HCT116 (cell line): ENCODE measurements at regions not wholly inside any gene's neighbourhood (a gene's known extent, or its start where the extent isn't known, plus 50 kb on each side); places are given as distances from the start of the nearest gene placed in this dataset.

Experiments used
- ATAC-seq: fragments of 200-7000 bp; cut with Tn5 transposase; 2 replicates; pipeline ENCODE4 v1.9.1; 2020; ENCODE audit warnings: mild to moderate bottlenecking, moderate library complexity
- BruUV-seq: library from RNA; stranded (reverse); fragments of 400-500 nt; replicated peaks from 2 replicates; lab custom pipeline; 2021; lab: Mats Ljungman, UMichigan
- CTCF ChIA-PET: fragments of 300-600 bp; sonication (Branson Sonifier 250); formaldehyde crosslinking; loops from one replicate; lab custom pipeline; 2021; ENCODE audit warnings: antibody characterized with exemption; lab: Charles Lee
- POLR2A ChIA-PET: fragments of 300-600, 350-600 bp; sonication (Branson Sonifier 250); formaldehyde crosslinking; loops from one replicate; lab custom pipeline; 2021; ENCODE audit warnings: antibody characterized with exemption; lab: Charles Lee
- RAD21 ChIA-PET, 2 experiments: fragments of 300-600 bp; sonication (Branson Sonifier 250); formaldehyde crosslinking; loops; one replicate each; lab custom pipeline; 2023; ENCODE audit warnings: low total read pairs in 2 of 2; ENCODE audit not compliant: uncharacterized antibody in 2 of 2, unreplicated experiment in 2 of 2, low non-redundant PET in 1 of 2; lab: Charles Lee
- DNase-seq: peaks from one replicate; pipeline ENCODE4 v3.0.0-alpha.2; 2010; ENCODE audit warnings: low read depth, low spot score
- H2AFZ ChIP-seq: fragments of 200-600 bp; shearing (Covaris generic), sonication (generic); 2 replicates; pipeline ENCODE4 v1.6.1; 2017; ENCODE audit warnings: low read depth, mixed run types, mixed read lengths, antibody characterized with exemption, low read length; ENCODE audit not compliant: poor library complexity, severe bottlenecking
- H3K27ac ChIP-seq: 2 replicates; pipeline ENCODE4 v1.5.1; 2012; ENCODE audit warnings: low read depth, low read length
- H3K27me3 ChIP-seq: fragments of 200-600 bp; sonication (generic); 2 replicates; pipeline ENCODE4 v1.6.1; 2016; ENCODE audit warnings: mixed run types, low read length, mixed read lengths; ENCODE audit not compliant: insufficient read depth
- H3K36me3 ChIP-seq, 2 experiments: fragments of 200-500 bp in 1 of 2; fragments of 200-600 bp in 1 of 2; sonication (Bioruptor generic) in 1 of 2; sonication (generic) in 1 of 2; 2 replicates each; pipeline versions ENCODE4 v1.5.1 to v1.6.1; 2014 to 2016; ENCODE audit warnings: low read length in 2 of 2, inconsistent platforms in 1 of 2, mixed read lengths in 1 of 2, mixed run types in 1 of 2; ENCODE audit not compliant: insufficient read depth in 2 of 2, control insufficient read depth in 1 of 2
- H3K4me1 ChIP-seq, 2 experiments: fragments of 200-600 bp in 1 of 2; sonication (generic) in 1 of 2; 2 replicates each; pipeline versions ENCODE4 v1.5.1 to v1.6.1; 2012 to 2017; ENCODE audit warnings: low read length in 2 of 2, inconsistent platforms in 1 of 2, mild to moderate bottlenecking in 1 of 2, mixed read lengths in 1 of 2, mixed run types in 1 of 2, moderate library complexity in 1 of 2; ENCODE audit not compliant: insufficient read depth in 2 of 2, control insufficient read depth in 1 of 2
- H3K4me2 ChIP-seq: fragments of 200-600 bp; sonication (generic); 2 replicates; pipeline ENCODE4 v1.6.1; 2017; ENCODE audit warnings: mixed run types, low read length, mixed read lengths
- H3K4me3 ChIP-seq, 2 experiments: fragments of 200-600 bp in 1 of 2; sonication (generic) in 1 of 2; replicated peaks in 1 of 2; 2 replicates each; pipeline ENCODE4 v1.5.1; 2011 to 2016; ENCODE audit warnings: low read length in 2 of 2, control low read depth in 1 of 2, low read depth in 1 of 2, mild to moderate bottlenecking in 1 of 2, mixed read lengths in 1 of 2, mixed run types in 1 of 2
- H3K79me2 ChIP-seq: fragments of 200-600 bp; sonication (generic); 2 replicates; pipeline ENCODE4 v1.6.1; 2017; ENCODE audit warnings: mild to moderate bottlenecking, mixed run types, low read length, moderate library complexity, mixed read lengths; ENCODE audit not compliant: insufficient read depth
- H3K9ac ChIP-seq: fragments of 200-600 bp; sonication (generic); 2 replicates; pipeline ENCODE4 v1.6.1; 2016; ENCODE audit warnings: low read length, mixed read lengths
- H3K9me2 ChIP-seq: fragments of 200-600 bp; sonication (generic), shearing (Covaris generic); 2 replicates; pipeline ENCODE4 v1.6.1; 2017; ENCODE audit warnings: mixed run types, mild to moderate bottlenecking, moderate library complexity; ENCODE audit not compliant: insufficient read depth
- H3K9me3 ChIP-seq, 2 experiments: fragments of 200-500 bp in 1 of 2; fragments of 200-600 bp in 1 of 2; sonication (Bioruptor generic) in 1 of 2; sonication (generic) in 1 of 2; 2 replicates each; pipeline ENCODE4 v1.6.1; 2014 to 2017; ENCODE audit warnings: low read length in 2 of 2, mixed read lengths in 2 of 2, inconsistent platforms in 1 of 2, low read depth in 1 of 2, mild to moderate bottlenecking in 1 of 2, mixed run types in 1 of 2, moderate library complexity in 1 of 2; ENCODE audit not compliant: control insufficient read depth in 1 of 2, insufficient read depth in 1 of 2
- H4K20me1 ChIP-seq: fragments of 200-600 bp; sonication (generic), shearing (Covaris generic); 2 replicates; pipeline ENCODE4 v1.6.1; 2017; ENCODE audit warnings: mixed run types, mild to moderate bottlenecking, moderate library complexity; ENCODE audit not compliant: insufficient read depth
- CBX3 ChIP-seq: IDR thresholded peaks from 2 replicates; pipeline ENCODE4 v1.6.1; 2012; ENCODE audit warnings: low read depth
- CEBPB ChIP-seq: IDR thresholded peaks from 2 replicates; pipeline ENCODE4 v1.6.1; 2012; ENCODE audit warnings: low read depth
- EGR1 ChIP-seq: IDR thresholded peaks from 2 replicates; pipeline ENCODE4 v1.6.1; 2012; ENCODE audit warnings: low read depth
- ELF1 ChIP-seq: IDR thresholded peaks from 2 replicates; pipeline ENCODE4 v1.6.1; 2012; ENCODE audit warnings: low read depth, borderline replicate concordance
- EZH2 ChIP-seq: fragments of 200-600 bp; sonication (generic); IDR thresholded peaks from 2 replicates; pipeline ENCODE4 v1.6.1; 2017; ENCODE audit warnings: antibody characterized with exemption, mixed run types
- EZH2phosphoT487 ChIP-seq: fragments of 200-600 bp; IDR thresholded peaks from 2 replicates; pipeline ENCODE4 v1.6.1; 2018; ENCODE audit warnings: antibody characterized with exemption, borderline replicate concordance
- FOSL1 ChIP-seq: IDR thresholded peaks from 2 replicates; pipeline ENCODE4 v1.6.1; 2012; ENCODE audit warnings: low read depth
- JUND ChIP-seq: IDR thresholded peaks from 2 replicates; pipeline ENCODE4 v1.6.1; 2012
- POLR2A ChIP-seq: IDR thresholded peaks from 2 replicates; pipeline ENCODE4 v1.7.0; 2011; ENCODE audit warnings: borderline replicate concordance; ENCODE audit not compliant: insufficient read depth, insufficient read length; ENCODE audit errors: extremely low read depth
- RAD21 ChIP-seq: IDR thresholded peaks from 2 replicates; pipeline ENCODE4 v1.6.1; 2012; ENCODE audit warnings: low read depth, mild to moderate bottlenecking
- SIN3A ChIP-seq: IDR thresholded peaks from 2 replicates; pipeline ENCODE4 v1.6.1; 2012; ENCODE audit warnings: low read depth
- TCF7L2 ChIP-seq: IDR thresholded peaks from 2 replicates; pipeline ENCODE4 v1.7.0; 2011; ENCODE audit warnings: borderline replicate concordance, inconsistent platforms; ENCODE audit not compliant: insufficient read depth, insufficient read length; ENCODE audit errors: extremely low read depth
- ZFX ChIP-seq: fragments of 450-650 bp; IDR thresholded peaks from 2 replicates; pipeline ENCODE4 v1.6.1; 2017
- ZNF274 ChIP-seq: fragments of 200-500 bp; sonication (Bioruptor generic); IDR thresholded peaks from 2 replicates; pipeline ENCODE4 v1.6.1; 2014; ENCODE audit warnings: mild to moderate bottlenecking, low read depth, low read length, inconsistent platforms
- intact Hi-C: fragments of 100-400 bp; cut with micrococcal nuclease; formaldehyde crosslinking; loops from 2 replicates; pipeline ENCODE4 v1.10.0; 2022
- TF ChIP-seq, protein P1 (sequence below): IDR thresholded peaks from 2 replicates; pipeline ENCODE4 v1.6.1; 2012; ENCODE audit warnings: low read depth
- TF ChIP-seq, protein P2 (sequence below): IDR thresholded peaks from 2 replicates; pipeline ENCODE4 v1.6.1; 2012
- TF ChIP-seq, protein P3 (sequence below), 3 experiments: fragments of 200-600 bp in 1 of 3; sonication (generic) in 1 of 3; IDR thresholded peaks in 2 of 3; conservative IDR thresholded peaks in 1 of 3; 2 replicates each; pipeline ENCODE4 v1.5.1; 2012 to 2017; ENCODE audit warnings: low read depth in 2 of 3, low read length in 2 of 3, antibody characterized with exemption in 1 of 3, borderline replicate concordance in 1 of 3, control low read depth in 1 of 3, mild to moderate bottlenecking in 1 of 3, mixed read lengths in 1 of 3, mixed run types in 1 of 3, moderate library complexity in 1 of 3; ENCODE audit not compliant: insufficient read depth in 1 of 3
- TF ChIP-seq, protein P4 (sequence below): IDR thresholded peaks from 2 replicates; pipeline ENCODE4 v1.6.1; 2011; ENCODE audit warnings: mild to moderate bottlenecking, low read length, moderate library complexity; ENCODE audit not compliant: insufficient replicate concordance; ENCODE audit errors: extremely low read depth

- TF ChIP-seq, protein P1, sequence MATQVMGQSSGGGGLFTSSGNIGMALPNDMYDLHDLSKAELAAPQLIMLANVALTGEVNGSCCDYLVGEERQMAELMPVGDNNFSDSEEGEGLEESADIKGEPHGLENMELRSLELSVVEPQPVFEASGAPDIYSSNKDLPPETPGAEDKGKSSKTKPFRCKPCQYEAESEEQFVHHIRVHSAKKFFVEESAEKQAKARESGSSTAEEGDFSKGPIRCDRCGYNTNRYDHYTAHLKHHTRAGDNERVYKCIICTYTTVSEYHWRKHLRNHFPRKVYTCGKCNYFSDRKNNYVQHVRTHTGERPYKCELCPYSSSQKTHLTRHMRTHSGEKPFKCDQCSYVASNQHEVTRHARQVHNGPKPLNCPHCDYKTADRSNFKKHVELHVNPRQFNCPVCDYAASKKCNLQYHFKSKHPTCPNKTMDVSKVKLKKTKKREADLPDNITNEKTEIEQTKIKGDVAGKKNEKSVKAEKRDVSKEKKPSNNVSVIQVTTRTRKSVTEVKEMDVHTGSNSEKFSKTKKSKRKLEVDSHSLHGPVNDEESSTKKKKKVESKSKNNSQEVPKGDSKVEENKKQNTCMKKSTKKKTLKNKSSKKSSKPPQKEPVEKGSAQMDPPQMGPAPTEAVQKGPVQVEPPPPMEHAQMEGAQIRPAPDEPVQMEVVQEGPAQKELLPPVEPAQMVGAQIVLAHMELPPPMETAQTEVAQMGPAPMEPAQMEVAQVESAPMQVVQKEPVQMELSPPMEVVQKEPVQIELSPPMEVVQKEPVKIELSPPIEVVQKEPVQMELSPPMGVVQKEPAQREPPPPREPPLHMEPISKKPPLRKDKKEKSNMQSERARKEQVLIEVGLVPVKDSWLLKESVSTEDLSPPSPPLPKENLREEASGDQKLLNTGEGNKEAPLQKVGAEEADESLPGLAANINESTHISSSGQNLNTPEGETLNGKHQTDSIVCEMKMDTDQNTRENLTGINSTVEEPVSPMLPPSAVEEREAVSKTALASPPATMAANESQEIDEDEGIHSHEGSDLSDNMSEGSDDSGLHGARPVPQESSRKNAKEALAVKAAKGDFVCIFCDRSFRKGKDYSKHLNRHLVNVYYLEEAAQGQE = no peak
- TF ChIP-seq, protein P2, sequence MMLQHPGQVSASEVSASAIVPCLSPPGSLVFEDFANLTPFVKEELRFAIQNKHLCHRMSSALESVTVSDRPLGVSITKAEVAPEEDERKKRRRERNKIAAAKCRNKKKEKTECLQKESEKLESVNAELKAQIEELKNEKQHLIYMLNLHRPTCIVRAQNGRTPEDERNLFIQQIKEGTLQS = no peak
- no peak for TF ChIP-seq FOSL1
- TF ChIP-seq EGR1 = no peak
- TF ChIP-seq ZFX = no peak
- TF ChIP-seq CEBPB = no peak
- TF ChIP-seq ZNF274 = no peak
- TF ChIP-seq ELF1 = no peak
- TF ChIP-seq EZH2phosphoT487 = no peak
- no peak for TF ChIP-seq SIN3A
- no peak for TF ChIP-seq CBX3
Measured at GRCh38 chr6:130629640-130630039, 197.6 kb upstream of the SMLR1 start (continued).

- POLR2A ChIA-PET = no interaction called here
- DNase-seq = no peak
Measured at GRCh38 chr6:130632277-130632676, 194.9 kb upstream of the SMLR1 start.

More at GRCh38 chr6:130632277-130632676, 194.9 kb upstream of the SMLR1 start:
- Histone ChIP-seq H3K4me1 (no peaks in the 10 kb centered on the region), H3K9me3 (no peaks in the 10 kb centered on the region), H3K9me2 (no peaks in the 10 kb centered on the region), H3K4me2 (no peak overlapping the region), H3K4me3 (no peak overlapping the region), H4K20me1 (no peaks in the 10 kb centered on the region), H3K36me3 (no peaks in the 10 kb centered on the region), H3K27ac (no peak overlapping the region), H3K9ac (no peak overlapping the region), H2AFZ (no peak overlapping the region), H3K27me3 (no peaks in the 10 kb centered on the region), H3K79me2 (no peaks in the 10 kb centered on the region)
- ChIA-PET RAD21 (no interaction called here), CTCF (no interaction called here)
- intact Hi-C loops = no loop called here
- BruUV-seq = no TSS peak
- TF ChIP-seq, protein P3, sequence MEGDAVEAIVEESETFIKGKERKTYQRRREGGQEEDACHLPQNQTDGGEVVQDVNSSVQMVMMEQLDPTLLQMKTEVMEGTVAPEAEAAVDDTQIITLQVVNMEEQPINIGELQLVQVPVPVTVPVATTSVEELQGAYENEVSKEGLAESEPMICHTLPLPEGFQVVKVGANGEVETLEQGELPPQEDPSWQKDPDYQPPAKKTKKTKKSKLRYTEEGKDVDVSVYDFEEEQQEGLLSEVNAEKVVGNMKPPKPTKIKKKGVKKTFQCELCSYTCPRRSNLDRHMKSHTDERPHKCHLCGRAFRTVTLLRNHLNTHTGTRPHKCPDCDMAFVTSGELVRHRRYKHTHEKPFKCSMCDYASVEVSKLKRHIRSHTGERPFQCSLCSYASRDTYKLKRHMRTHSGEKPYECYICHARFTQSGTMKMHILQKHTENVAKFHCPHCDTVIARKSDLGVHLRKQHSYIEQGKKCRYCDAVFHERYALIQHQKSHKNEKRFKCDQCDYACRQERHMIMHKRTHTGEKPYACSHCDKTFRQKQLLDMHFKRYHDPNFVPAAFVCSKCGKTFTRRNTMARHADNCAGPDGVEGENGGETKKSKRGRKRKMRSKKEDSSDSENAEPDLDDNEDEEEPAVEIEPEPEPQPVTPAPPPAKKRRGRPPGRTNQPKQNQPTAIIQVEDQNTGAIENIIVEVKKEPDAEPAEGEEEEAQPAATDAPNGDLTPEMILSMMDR (IDR thresholded peaks at IDR 0.05 in 2 of 3, conservative IDR thresholded peaks at IDR 0.05 in 1 of 3; ENCODE audit: borderline replicate concordance in 1 of 3, insufficient read depth in 1 of 3, low read depth in 2 of 3, low read length in 2 of 3) = no peak
- TF ChIP-seq, protein P4, sequence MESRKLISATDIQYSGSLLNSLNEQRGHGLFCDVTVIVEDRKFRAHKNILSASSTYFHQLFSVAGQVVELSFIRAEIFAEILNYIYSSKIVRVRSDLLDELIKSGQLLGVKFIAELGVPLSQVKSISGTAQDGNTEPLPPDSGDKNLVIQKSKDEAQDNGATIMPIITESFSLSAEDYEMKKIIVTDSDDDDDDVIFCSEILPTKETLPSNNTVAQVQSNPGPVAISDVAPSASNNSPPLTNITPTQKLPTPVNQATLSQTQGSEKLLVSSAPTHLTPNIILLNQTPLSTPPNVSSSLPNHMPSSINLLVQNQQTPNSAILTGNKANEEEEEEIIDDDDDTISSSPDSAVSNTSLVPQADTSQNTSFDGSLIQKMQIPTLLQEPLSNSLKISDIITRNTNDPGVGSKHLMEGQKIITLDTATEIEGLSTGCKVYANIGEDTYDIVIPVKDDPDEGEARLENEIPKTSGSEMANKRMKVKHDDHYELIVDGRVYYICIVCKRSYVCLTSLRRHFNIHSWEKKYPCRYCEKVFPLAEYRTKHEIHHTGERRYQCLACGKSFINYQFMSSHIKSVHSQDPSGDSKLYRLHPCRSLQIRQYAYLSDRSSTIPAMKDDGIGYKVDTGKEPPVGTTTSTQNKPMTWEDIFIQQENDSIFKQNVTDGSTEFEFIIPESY = no peak
- no peak for TF ChIP-seq POLR2A
- TF ChIP-seq JUND = no peak
- TF ChIP-seq EGR1 = no peak
- TF ChIP-seq RAD21 = no peak
- no peak for TF ChIP-seq EZH2
- TF ChIP-seq TCF7L2 = no peak
- no peak for TF ChIP-seq ZFX
- TF ChIP-seq CEBPB = no peak
- TF ChIP-seq ELF1 = no peak
- no peak for ATAC-seq
